ENCODE measurements at regions not wholly inside any gene's neighbourhood (a gene's known extent, or its start where the extent isn't known, plus 50 kb on each side); places are given as distances from the start of the nearest gene placed in this dataset.

DNA sequence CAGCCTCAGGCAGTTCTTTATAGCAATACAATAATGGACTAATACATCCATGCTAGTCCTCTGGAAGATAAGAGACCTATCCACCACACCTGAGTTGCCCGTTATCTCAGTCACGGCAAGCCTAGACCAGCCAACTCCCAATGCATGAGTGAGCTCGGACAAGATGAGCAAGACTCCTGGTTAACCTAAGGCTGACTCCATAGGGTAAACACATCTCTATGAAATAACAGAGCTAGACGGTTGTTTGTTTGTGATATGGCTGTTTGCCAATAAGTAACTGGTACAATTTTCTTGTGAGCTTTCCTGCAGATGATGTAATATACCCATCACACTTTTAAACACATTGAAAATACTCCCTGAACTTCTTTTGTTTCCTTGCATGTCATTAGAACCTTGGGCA lies 70.6 kb upstream of the PHACTR1 start:
- no peak for DNase-seq (ENCODE audit: low spot score)
- TF ChIP-seq, protein P1, sequence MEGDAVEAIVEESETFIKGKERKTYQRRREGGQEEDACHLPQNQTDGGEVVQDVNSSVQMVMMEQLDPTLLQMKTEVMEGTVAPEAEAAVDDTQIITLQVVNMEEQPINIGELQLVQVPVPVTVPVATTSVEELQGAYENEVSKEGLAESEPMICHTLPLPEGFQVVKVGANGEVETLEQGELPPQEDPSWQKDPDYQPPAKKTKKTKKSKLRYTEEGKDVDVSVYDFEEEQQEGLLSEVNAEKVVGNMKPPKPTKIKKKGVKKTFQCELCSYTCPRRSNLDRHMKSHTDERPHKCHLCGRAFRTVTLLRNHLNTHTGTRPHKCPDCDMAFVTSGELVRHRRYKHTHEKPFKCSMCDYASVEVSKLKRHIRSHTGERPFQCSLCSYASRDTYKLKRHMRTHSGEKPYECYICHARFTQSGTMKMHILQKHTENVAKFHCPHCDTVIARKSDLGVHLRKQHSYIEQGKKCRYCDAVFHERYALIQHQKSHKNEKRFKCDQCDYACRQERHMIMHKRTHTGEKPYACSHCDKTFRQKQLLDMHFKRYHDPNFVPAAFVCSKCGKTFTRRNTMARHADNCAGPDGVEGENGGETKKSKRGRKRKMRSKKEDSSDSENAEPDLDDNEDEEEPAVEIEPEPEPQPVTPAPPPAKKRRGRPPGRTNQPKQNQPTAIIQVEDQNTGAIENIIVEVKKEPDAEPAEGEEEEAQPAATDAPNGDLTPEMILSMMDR (IDR thresholded peaks at IDR 0.05; ENCODE audit: extremely low read depth, missing control alignments) = no peak

DNA sequence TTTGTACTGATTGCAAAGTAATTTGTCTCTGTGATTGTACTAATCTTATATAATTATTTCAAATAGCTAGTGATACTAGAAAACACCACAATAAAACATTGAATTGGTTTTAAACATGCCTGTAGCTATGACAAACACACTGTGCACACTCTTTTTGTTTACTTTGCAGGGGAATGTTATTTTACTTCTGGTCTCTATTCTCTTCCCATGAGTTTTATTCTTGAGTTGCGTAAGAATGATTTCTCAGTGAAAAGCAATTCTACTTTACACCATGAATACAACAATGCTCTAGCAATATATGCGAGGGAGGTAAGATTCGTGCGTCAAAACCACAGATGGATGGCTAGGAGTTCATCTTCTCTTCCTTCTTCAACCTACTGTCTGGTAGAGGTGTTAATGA lies 68.4 kb upstream of the PHACTR1 start:
- DNase-seq (ENCODE audit: low spot score) = no peak

DNA sequence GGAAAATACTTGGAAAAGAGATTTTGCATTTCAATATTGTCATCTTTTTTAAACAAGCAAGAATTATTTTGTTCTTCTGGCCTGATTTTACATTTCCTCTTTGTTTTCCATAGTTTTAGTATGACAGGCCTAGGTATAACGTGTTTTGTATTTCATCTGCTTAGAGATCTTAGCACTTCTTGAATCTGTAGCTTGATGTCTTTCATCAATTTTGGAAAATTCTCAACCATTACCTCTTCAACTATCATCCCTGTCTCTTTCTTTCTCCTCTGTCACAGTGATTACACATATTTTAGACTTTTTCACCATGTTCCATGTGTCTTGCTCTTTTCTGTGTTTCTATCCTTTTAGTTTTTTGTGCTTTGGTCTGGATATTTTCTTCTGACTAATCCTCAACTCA lies 67.2 kb upstream of the PHACTR1 start:
- no peak for DNase-seq (ENCODE audit: low spot score)
- TF ChIP-seq, protein P1 (IDR thresholded peaks at IDR 0.05; ENCODE audit: extremely low read depth, missing control alignments) = no peak

More for the DNA sequence above, 68.4 kb upstream of the PHACTR1 start:
- TF ChIP-seq, protein P1 (IDR thresholded peaks at IDR 0.05; ENCODE audit: extremely low read depth, missing control alignments) = no peak

DNA sequence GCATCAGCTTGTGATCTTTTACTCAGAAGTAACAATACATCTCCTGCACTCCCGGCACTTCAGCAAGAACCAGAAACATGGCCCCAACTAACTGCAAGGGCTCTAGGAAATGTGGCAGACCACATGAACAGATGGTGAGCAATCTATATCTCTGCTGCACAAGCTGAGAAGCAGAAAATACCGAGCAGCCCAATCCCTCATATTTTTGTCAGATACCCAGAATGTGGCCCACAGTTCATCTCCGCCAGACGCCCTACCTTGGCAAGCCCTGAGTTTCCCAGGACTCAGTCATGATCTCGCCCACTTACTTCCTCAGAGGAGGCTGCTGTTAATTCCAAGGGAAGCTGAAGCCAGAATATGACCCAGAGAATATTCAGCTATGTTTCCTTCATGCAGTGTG lies 63.1 kb upstream of the PHACTR1 start:
- no peak for DNase-seq (ENCODE audit: low spot score)
- TF ChIP-seq, protein P1 (IDR thresholded peaks at IDR 0.05; ENCODE audit: extremely low read depth, missing control alignments) = no peak

DNA sequence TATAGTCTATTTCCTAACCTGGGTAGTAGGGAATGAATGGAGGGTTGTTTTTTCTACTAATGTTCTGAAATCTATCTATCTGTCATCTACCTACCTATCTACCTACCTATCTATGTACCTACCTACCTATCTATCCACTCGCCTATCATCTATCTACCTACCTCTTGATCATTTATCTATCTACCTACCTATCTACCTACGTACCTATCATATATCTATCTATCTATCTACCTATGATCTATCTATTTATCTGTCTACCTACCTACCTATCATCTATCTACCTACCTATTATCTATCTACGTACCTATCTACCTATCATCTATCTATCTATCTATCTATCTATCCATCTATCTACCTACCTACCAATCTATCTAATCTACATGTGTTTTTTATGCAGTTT lies 62.5 kb upstream of the PHACTR1 start:
- DNase-seq (ENCODE audit: low spot score) = no peak
- TF ChIP-seq, protein P1 (IDR thresholded peaks at IDR 0.05; ENCODE audit: extremely low read depth, missing control alignments) = no peak

DNA sequence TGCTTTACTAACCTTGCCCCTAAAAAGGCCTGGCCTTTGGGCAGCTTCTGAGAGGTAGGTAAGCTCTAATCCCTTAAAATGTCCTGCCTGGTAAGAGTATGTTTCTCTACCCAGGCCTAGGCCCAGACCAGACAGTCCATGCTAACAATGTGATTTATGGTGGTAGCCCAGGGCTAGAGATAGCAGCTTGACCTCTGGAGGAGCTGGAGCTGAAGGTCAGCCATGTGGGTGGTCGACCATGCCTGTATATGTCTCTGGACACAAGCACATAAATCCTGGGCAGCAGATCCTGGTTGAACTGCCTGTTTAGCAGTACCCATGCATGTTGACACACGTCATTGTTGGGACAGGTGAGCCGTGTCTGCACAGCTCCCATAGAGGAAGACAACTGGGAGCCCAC lies 62.1 kb upstream of the PHACTR1 start:
- DNase-seq (ENCODE audit: low spot score) = no peak
- TF ChIP-seq, protein P1 (IDR thresholded peaks at IDR 0.05; ENCODE audit: extremely low read depth, missing control alignments) = no peak

DNA sequence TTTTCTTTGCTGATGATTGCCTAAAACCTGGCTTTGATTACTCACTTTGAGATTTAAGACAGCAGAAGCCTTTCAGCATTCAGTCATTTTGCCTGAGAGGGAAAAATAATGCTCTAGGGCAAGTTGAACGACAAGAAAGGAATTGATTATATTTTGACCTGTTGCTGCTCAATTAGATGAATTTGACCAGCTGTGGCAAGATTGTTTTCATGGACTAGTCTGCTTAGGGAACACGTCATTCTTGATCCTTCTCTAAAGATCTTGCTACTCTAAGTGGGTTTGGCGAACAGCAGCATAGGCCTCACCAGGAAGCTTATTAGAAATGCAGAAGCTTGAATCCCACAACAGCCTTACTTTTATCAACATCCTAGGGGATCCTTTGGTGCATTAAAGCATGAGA lies 59.7 kb upstream of the PHACTR1 start:
- TF ChIP-seq, protein P1 (IDR thresholded peaks at IDR 0.05; ENCODE audit: extremely low read depth, missing control alignments) = no peak
- DNase-seq (ENCODE audit: low spot score) = no peak

Measured in GM20000 (cell line).